HFF-Myc (cell line): ENCODE measurements at regions not wholly inside any gene's neighbourhood (a gene's known extent, or its start where the extent isn't known, plus 50 kb on each side); places are given as distances from the start of the nearest gene placed in this dataset.

Source experiments
- DNase-seq: peaks from one replicate; pipeline ENCODE4 v3.0.0-alpha.2; 2011; ENCODE audit warnings: low read depth; ENCODE audit errors: extremely low read depth
- H3K4me3 ChIP-seq: replicated peaks from 2 replicates; pipeline ENCODE4 v1.5.1; 2011; ENCODE audit warnings: low read depth, mild to moderate bottlenecking, control low read depth, low read length
- CTCF ChIP-seq: IDR thresholded peaks from 2 replicates; pipeline ENCODE4 v1.5.1; 2012; ENCODE audit warnings: mild to moderate bottlenecking, low read depth, low read length, control low read depth; ENCODE audit errors: missing control alignments

GRCh38 chr12:24044941-24045703 lies 95.7 kb upstream of the SOX5 start:
- no peak for TF ChIP-seq CTCF
- no peak for DNase-seq

GRCh38 chr12:24042651-24043050 lies 93.2 kb upstream of the SOX5 start:
- DNase-seq: no peak
- TF ChIP-seq CTCF: no peak
- H3K4me3 ChIP-seq: no peak overlapping the region

More at GRCh38 chr12:24044941-24045703, 95.7 kb upstream of the SOX5 start:
- no peak overlapping the region for H3K4me3 ChIP-seq

GRCh38 chr12:24039113-24039525 lies 89.6 kb upstream of the SOX5 start:
- TF ChIP-seq CTCF: no peak
- no peak for DNase-seq

GRCh38 chr12:24038211-24038997 lies 88.9 kb upstream of the SOX5 start:
- no peak for TF ChIP-seq CTCF
- DNase-seq: no peak
- H3K4me3 ChIP-seq: no peak overlapping the region

More at GRCh38 chr12:24039113-24039525, 89.6 kb upstream of the SOX5 start:
- H3K4me3 ChIP-seq: no peak overlapping the region

GRCh38 chr12:24036438-24037216 lies 87.2 kb upstream of the SOX5 start:
- no peak for DNase-seq
- no peak for TF ChIP-seq CTCF
- no peak overlapping the region for H3K4me3 ChIP-seq

- H3K4me3 ChIP-seq: no peak overlapping the region
- TF ChIP-seq CTCF: no peak
Observed at GRCh38 chr12:24034894-24035293, 85.4 kb upstream of the SOX5 start.

More at GRCh38 chr12:24034894-24035293, 85.4 kb upstream of the SOX5 start:
- no peak for DNase-seq
